ENCODE measurements at regions not wholly inside any gene's neighbourhood (a gene's known extent, or its start where the extent isn't known, plus 50 kb on each side); places are given as distances from the start of the nearest gene placed in this dataset.
"Not testable (repeated sequence)": the region's sequence is repeated elsewhere in the genome, so short reads cannot be mapped to it uniquely, and the experiment has no call there.

DNA sequence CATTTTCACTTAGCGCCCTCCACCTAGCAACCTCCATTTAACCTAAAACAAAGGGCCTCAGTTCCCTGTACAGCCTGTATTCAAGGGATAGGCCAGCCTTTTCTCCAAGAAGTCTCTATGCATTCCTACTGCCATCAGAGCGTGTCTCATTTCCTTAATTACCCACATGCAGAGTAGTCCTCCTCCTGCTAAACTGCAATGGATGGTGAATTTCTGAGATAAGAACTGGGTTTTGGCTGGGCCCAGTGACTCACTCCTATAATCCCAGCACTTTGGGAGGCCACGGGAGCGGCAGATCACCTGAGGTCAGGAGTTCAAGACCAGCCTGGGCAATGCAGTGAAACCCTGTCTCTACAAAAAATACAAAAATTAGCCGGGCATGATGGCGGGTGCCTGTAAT is 71.1 kb upstream of the GPR158 start:
- TF ChIP-seq, protein P1, sequence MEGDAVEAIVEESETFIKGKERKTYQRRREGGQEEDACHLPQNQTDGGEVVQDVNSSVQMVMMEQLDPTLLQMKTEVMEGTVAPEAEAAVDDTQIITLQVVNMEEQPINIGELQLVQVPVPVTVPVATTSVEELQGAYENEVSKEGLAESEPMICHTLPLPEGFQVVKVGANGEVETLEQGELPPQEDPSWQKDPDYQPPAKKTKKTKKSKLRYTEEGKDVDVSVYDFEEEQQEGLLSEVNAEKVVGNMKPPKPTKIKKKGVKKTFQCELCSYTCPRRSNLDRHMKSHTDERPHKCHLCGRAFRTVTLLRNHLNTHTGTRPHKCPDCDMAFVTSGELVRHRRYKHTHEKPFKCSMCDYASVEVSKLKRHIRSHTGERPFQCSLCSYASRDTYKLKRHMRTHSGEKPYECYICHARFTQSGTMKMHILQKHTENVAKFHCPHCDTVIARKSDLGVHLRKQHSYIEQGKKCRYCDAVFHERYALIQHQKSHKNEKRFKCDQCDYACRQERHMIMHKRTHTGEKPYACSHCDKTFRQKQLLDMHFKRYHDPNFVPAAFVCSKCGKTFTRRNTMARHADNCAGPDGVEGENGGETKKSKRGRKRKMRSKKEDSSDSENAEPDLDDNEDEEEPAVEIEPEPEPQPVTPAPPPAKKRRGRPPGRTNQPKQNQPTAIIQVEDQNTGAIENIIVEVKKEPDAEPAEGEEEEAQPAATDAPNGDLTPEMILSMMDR (IDR thresholded peaks at IDR 0.05; ENCODE audit: control insufficient read depth, insufficient read depth, low read depth, low read length, missing control alignments): no peak
- H3K4me3 ChIP-seq (ENCODE audit: control insufficient read depth, low read depth, low read length): no peak overlapping the region
- no peak for DNase-seq (ENCODE audit: low read depth)

DNA sequence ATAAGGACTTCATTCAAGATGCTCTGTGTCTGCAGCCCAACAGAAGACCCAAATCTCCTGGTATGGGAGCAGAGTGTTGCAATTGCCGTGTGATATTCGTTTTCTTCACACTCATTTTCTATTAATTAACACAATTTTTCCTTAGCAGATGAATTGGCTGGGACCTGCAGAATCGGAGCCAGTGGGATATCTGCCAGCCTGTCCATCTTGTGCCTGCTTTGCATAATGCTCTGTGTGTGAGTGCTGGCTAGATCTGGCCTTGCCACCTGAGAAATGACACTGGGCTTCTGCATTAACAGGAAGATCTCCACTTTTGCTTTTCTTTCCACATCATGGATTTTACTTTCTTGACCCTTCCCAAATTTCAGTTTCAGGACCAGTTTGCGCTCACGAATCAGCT is 70.4 kb upstream of the GPR158 start:
- H3K4me3 ChIP-seq (ENCODE audit: control insufficient read depth, low read depth, low read length): no peak overlapping the region
- TF ChIP-seq, protein P1 (IDR thresholded peaks at IDR 0.05; ENCODE audit: control insufficient read depth, insufficient read depth, low read depth, low read length, missing control alignments): no peak
- no peak for DNase-seq (ENCODE audit: low read depth)

DNA sequence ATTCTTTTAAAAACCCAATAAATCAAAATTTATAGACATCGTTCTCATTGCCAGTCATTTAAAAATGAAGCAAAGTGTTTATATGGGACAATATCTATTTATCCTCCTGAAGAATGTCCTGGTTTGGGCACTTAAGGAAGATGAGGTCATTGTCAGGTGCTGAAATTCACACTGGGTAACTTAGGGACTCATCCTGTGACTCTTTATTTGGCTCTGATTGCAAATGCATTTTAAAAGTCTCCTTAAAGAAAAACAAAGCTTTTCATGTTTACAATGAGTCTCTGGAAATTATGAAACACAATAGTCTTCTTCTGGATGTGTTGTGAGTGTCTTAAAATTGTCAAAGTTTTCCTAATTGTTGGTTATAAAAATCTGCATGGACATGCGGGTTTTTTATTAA is 69.5 kb upstream of the GPR158 start:
- DNase-seq (ENCODE audit: low read depth): no peak
- no peak overlapping the region for H3K4me3 ChIP-seq (ENCODE audit: control insufficient read depth, low read depth, low read length)
- TF ChIP-seq, protein P1 (IDR thresholded peaks at IDR 0.05; ENCODE audit: control insufficient read depth, insufficient read depth, low read depth, low read length, missing control alignments): no peak

DNA sequence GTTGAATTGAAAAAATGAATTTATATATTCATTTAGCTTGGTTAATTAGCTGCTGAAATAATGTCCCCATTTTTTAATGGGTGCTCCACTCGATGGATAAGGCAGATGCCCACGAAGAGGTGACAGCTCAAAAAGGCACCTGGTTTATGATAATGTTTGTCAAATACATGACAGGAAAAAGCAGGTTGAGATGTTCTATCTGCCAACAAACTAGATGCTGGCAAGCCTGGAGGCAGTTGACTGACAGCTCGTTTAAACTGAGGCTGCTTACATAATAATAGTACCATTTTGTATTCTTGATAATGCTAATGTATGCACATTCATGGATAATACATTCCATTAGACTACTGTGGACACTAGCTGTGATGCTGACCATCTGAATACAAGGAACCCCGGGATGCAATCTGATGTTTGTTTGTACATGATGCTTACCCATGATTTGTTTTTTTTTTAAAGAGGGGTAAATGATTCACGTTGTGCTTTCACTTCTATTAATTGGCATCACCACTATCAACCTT is 69.0 kb upstream of the GPR158 start:
- DNase-seq (ENCODE audit: low read depth): no peak
- TF ChIP-seq, protein P1 (IDR thresholded peaks at IDR 0.05; ENCODE audit: control insufficient read depth, insufficient read depth, low read depth, low read length, missing control alignments): no peak
- H3K4me3 ChIP-seq (ENCODE audit: control insufficient read depth, low read depth, low read length): no peak overlapping the region

DNA sequence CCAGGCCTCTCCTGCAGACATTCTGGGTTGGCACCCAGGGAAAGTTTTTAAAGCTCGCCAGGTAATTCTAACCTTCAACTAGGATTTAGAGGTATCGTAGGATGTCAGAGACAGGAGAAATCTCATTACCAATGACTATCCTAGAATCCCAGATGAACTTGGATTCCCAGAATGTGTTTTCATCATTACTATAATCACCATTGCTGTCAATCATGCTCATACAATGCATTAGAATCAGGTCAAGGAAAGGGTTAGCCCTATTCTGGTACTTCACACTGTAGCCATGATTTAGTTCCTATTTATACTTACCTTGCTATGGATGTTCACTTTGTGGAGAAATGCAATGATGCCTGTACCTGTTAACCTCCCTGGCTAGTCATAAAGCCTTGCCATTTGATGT is 67.0 kb upstream of the GPR158 start:
- DNase-seq (ENCODE audit: low read depth): no peak
- no peak overlapping the region for H3K4me3 ChIP-seq (ENCODE audit: control insufficient read depth, low read depth, low read length)
- TF ChIP-seq, protein P1 (IDR thresholded peaks at IDR 0.05; ENCODE audit: control insufficient read depth, insufficient read depth, low read depth, low read length, missing control alignments): no peak

DNA sequence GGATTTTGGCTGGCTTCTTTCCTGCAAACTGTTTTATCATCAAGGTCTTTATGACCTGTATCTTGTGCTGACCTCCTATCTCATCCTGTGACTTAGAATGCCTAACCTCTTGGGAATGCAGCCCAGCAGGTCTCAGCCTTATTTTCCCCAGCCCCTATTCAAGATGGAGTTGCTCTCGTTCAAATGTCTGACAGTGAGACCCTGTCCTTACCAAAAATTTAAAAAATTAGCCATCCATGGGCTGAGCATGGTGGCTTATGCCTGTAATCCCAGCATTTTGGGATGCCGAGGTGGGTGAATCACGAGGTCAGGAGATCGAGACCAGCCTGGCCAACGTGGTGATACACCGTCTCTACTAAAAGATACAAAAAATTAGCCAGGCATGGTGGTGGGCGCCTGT is 64.9 kb upstream of the GPR158 start:
- not testable (repeated sequence) for H3K4me3 ChIP-seq (ENCODE audit: control insufficient read depth, low read depth, low read length); DNase-seq (ENCODE audit: low read depth)

DNA sequence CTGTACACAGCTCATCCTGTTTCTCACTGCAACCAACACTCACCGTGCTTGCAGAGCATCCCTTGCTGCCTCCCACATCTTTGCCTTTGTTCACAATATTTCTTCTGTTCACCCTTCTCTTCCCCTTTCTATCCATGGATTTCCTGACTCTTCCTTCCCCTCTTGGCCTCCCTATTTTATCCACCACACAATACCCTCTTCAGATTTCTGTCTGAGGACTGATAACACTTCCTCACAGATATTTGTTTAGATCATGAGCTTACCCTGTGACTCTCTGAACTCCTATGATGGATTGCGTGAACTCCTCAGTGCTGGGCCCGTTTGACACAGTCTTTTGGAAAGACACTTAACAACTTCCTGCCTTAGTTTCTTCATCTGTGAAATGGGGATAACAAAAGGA is 62.8 kb upstream of the GPR158 start:
- no peak for DNase-seq (ENCODE audit: low read depth)
- TF ChIP-seq, protein P1 (IDR thresholded peaks at IDR 0.05; ENCODE audit: control insufficient read depth, insufficient read depth, low read depth, low read length, missing control alignments): no peak
- H3K4me3 ChIP-seq (ENCODE audit: control insufficient read depth, low read depth, low read length): no peak overlapping the region
